DND-41 (cell line): ENCODE measurements at regions not wholly inside any gene's neighbourhood (a gene's known extent, or its start where the extent isn't known, plus 50 kb on each side); places are given as distances from the start of the nearest gene placed in this dataset.

ENCODE experiments used
- CTCF ChIP-seq: IDR thresholded peaks from 2 replicates; pipeline ENCODE4 v1.5.1; 2012; ENCODE audit warnings: borderline replicate concordance, low read length, moderate library complexity, mild to moderate bottlenecking; ENCODE audit not compliant: poor library complexity, severe bottlenecking; ENCODE audit errors: extremely low read depth
- EZH2 ChIP-seq: IDR thresholded peaks from 3 replicates; pipeline ENCODE4 v1.6.1; 2012; ENCODE audit warnings: borderline replicate concordance, low read depth, mild to moderate bottlenecking, moderate library complexity, low read length, inconsistent platforms; ENCODE audit not compliant: severe bottlenecking

GRCh38 chr16:11485676-11486075 is 101.0 kb downstream of the LITAF start:
- TF ChIP-seq CTCF (no peak), EZH2 (no peak)
